H1 (cell line): ENCODE measurements at regions not wholly inside any gene's neighbourhood (a gene's known extent, or its start where the extent isn't known, plus 50 kb on each side); places are given as distances from the start of the nearest gene placed in this dataset.

ENCODE experiments used
- CHD1 ChIP-seq: IDR thresholded peaks from 2 replicates; pipeline ENCODE4 v1.6.1; 2012; ENCODE audit warnings: low read depth, low read length, improper control_type of control experiment
- HDAC2 ChIP-seq, 2 experiments: fragments of 300-600 bp in 1 of 2; sonication (generic) in 1 of 2; IDR thresholded peaks; 2 replicates each; pipeline ENCODE4 v1.6.1; 2011 to 2012; ENCODE audit warnings: low read depth in 2 of 2, low read length in 2 of 2, mild to moderate bottlenecking in 2 of 2, moderate library complexity in 2 of 2, borderline replicate concordance in 1 of 2, inconsistent platforms in 1 of 2
- JUND ChIP-seq: IDR thresholded peaks from 2 replicates; pipeline ENCODE4 v1.6.1; 2011; ENCODE audit warnings: mild to moderate bottlenecking, improper control_type of control experiment, low read length

- TF ChIP-seq HDAC2 (IDR thresholded peaks at IDR 0.05; ENCODE audit: borderline replicate concordance in 1 of 2, low read depth in 2 of 2, low read length in 2 of 2) (no peak), CHD1 (no peak), JUND (no peak)
Measured at GRCh38 chr4:101669832-101670188, 120.7 kb upstream of the BANK1 start (continued).
